GM12878 (cell line): ENCODE measurements at regions not wholly inside any gene's neighbourhood (a gene's known extent, or its start where the extent isn't known, plus 50 kb on each side); places are given as distances from the start of the nearest gene placed in this dataset.

Experiments used
- ATF7 ChIP-seq: fragments of 450-650 bp; IDR thresholded peaks from 2 replicates; pipeline ENCODE4 v1.6.1; 2016; ENCODE audit warnings: low read depth, mild to moderate bottlenecking
- POLR2A ChIP-seq: IDR thresholded peaks from 2 replicates; pipeline ENCODE4 v1.6.1; 2011; ENCODE audit warnings: low read depth, mild to moderate bottlenecking, low read length
- RFX5 ChIP-seq: IDR thresholded peaks from 2 replicates; pipeline ENCODE4 v1.6.1; 2011; ENCODE audit warnings: low read depth, low read length, improper control_type of control experiment

GRCh38 chr17:36739208-36739607 lies 137.8 kb downstream of the MRM1 start:
- TF ChIP-seq POLR2A (no peak), RFX5 (no peak), ATF7 (no peak)
